ENCODE measurements at regions not wholly inside any gene's neighbourhood (a gene's known extent, or its start where the extent isn't known, plus 50 kb on each side); places are given as distances from the start of the nearest gene placed in this dataset.

- no peak for DNase-seq (ENCODE audit: low read depth in 3 of 3, low spot score in 2 of 3)
Observed at GRCh38 chr7:18235819-18236218, 208.2 kb upstream of the PRPS1L1 start.

- DNase-seq (ENCODE audit: low read depth in 3 of 3, low spot score in 2 of 3) = no peak
Observed at GRCh38 chr7:18239212-18239611, 211.6 kb upstream of the PRPS1L1 start.

GRCh38 chr7:18241543-18242231 lies 214.0 kb upstream of the PRPS1L1 start:
- no peak for DNase-seq (ENCODE audit: low read depth in 3 of 3, low spot score in 2 of 3)

- no peak for DNase-seq (ENCODE audit: low read depth in 3 of 3, low spot score in 2 of 3)
Observed at GRCh38 chr7:18243731-18244130, 216.1 kb upstream of the PRPS1L1 start.

GRCh38 chr7:18250133-18250532 lies 222.5 kb upstream of the PRPS1L1 start:
- no peak for DNase-seq (ENCODE audit: low read depth in 3 of 3, low spot score in 2 of 3)

- no peak for DNase-seq (ENCODE audit: low read depth in 3 of 3, low spot score in 2 of 3)
Observed at GRCh38 chr7:18257711-18258110, 230.1 kb upstream of the PRPS1L1 start.

GRCh38 chr7:18262058-18262457 lies 233.5 kb upstream of the HDAC9 start:
- DNase-seq (ENCODE audit: low read depth in 3 of 3, low spot score in 2 of 3) = no peak

GRCh38 chr7:18265611-18266281 lies 229.8 kb upstream of the HDAC9 start:
- no peak for DNase-seq (ENCODE audit: low read depth in 3 of 3, low spot score in 2 of 3)

- DNase-seq (ENCODE audit: low read depth in 3 of 3, low spot score in 2 of 3) = no peak
Observed at GRCh38 chr7:18268571-18268970, 227.0 kb upstream of the HDAC9 start.

- no peak for DNase-seq (ENCODE audit: low read depth in 3 of 3, low spot score in 2 of 3)
Observed at GRCh38 chr7:18276380-18276779, 219.2 kb upstream of the HDAC9 start.

- no peak for DNase-seq (ENCODE audit: low read depth in 3 of 3, low spot score in 2 of 3)
Observed at GRCh38 chr7:18278316-18278715, 217.2 kb upstream of the HDAC9 start.

GRCh38 chr7:18283045-18283444 lies 212.5 kb upstream of the HDAC9 start:
- no peak for DNase-seq (ENCODE audit: low read depth in 3 of 3, low spot score in 2 of 3)

- no peak for DNase-seq (ENCODE audit: low read depth in 3 of 3, low spot score in 2 of 3)
Observed at GRCh38 chr7:18287482-18287881, 208.1 kb upstream of the HDAC9 start.

GRCh38 chr7:18288322-18289037 lies 207.1 kb upstream of the HDAC9 start:
- DNase-seq (ENCODE audit: low read depth in 3 of 3, low spot score in 2 of 3) = no peak

- DNase-seq (ENCODE audit: low read depth in 3 of 3, low spot score in 2 of 3) = no peak
Observed at GRCh38 chr7:18289788-18290187, 205.8 kb upstream of the HDAC9 start.

GRCh38 chr7:18290223-18290622 lies 205.3 kb upstream of the HDAC9 start:
- no peak for DNase-seq (ENCODE audit: low read depth in 3 of 3, low spot score in 2 of 3)

- DNase-seq (ENCODE audit: low read depth in 3 of 3, low spot score in 2 of 3) = no peak
Observed at GRCh38 chr7:18290865-18291264, 204.7 kb upstream of the HDAC9 start.

- no peak for DNase-seq (ENCODE audit: low read depth in 3 of 3, low spot score in 2 of 3)
Observed at GRCh38 chr7:18292584-18292983, 203.0 kb upstream of the HDAC9 start.

- DNase-seq (ENCODE audit: low read depth in 3 of 3, low spot score in 2 of 3) = no peak
Observed at GRCh38 chr7:18293759-18294158, 201.8 kb upstream of the HDAC9 start.

- DNase-seq (ENCODE audit: low read depth in 3 of 3, low spot score in 2 of 3) = no peak
Observed at GRCh38 chr7:18294411-18294810, 201.1 kb upstream of the HDAC9 start.

GRCh38 chr7:18295781-18296423 lies 199.6 kb upstream of the HDAC9 start:
- no peak for DNase-seq (ENCODE audit: low read depth in 3 of 3, low spot score in 2 of 3)
